ENCODE measurements at regions not wholly inside any gene's neighbourhood (a gene's known extent, or its start where the extent isn't known, plus 50 kb on each side); places are given as distances from the start of the nearest gene placed in this dataset.

DNA sequence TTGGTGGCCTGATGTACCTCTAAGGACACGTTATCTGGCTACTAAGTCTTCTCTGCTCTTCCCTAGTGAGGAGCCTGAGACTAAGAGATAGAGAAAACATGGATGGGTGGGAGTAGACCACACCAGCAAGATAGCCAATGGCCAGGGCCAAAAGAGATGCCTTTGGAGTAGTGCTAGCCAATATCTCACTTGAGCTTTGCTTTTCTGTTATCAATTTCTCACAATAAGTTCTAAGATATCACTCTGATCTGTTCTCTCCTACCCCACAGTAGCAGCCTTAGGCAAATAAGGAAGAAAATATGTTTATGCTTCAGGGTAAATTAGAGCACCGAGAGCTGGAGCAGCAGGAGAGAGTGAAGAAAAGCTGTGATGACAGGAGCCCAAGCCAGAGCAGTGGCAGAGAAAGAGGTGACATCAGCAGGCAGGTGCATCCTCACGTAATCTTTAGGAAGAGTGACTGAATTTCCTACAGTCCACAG is 343.9 kb upstream of the NOCT start:
- H3K27me3 ChIP-seq (ENCODE audit: control insufficient read depth in 1 of 2, insufficient read depth in 2 of 2, low read length in 2 of 2): peaks cover 0 to 2% of the 10 kb centered on the region in 2 experiments
- ChIA-PET POLR2A (no interaction called here), CTCF (no interaction called here)
- Mint-ChIP-seq H3K27ac (no peak overlapping the region), H3K9me3 (no peaks in the 10 kb centered on the region), H3K4me1 (ENCODE audit: low read depth) (no peaks in the 10 kb centered on the region), H3K27me3 (peaks cover 4% of the 10 kb centered on the region), H3K4me3 (no peak overlapping the region), H3K36me3 (ENCODE audit: low read depth) (no peaks in the 10 kb centered on the region)
- no peak for ATAC-seq (ENCODE audit: poor library complexity)
- TF ChIP-seq, protein P1, sequence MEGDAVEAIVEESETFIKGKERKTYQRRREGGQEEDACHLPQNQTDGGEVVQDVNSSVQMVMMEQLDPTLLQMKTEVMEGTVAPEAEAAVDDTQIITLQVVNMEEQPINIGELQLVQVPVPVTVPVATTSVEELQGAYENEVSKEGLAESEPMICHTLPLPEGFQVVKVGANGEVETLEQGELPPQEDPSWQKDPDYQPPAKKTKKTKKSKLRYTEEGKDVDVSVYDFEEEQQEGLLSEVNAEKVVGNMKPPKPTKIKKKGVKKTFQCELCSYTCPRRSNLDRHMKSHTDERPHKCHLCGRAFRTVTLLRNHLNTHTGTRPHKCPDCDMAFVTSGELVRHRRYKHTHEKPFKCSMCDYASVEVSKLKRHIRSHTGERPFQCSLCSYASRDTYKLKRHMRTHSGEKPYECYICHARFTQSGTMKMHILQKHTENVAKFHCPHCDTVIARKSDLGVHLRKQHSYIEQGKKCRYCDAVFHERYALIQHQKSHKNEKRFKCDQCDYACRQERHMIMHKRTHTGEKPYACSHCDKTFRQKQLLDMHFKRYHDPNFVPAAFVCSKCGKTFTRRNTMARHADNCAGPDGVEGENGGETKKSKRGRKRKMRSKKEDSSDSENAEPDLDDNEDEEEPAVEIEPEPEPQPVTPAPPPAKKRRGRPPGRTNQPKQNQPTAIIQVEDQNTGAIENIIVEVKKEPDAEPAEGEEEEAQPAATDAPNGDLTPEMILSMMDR (IDR thresholded peaks at IDR 0.05): no peak
- no peak overlapping the region for H3K27ac ChIP-seq (ENCODE audit: low read depth in 1 of 2, low read length in 2 of 2)
- H3K4me3 ChIP-seq (ENCODE audit: low read length): no peak overlapping the region
- DNase-seq: no peak
- H3K36me3 ChIP-seq (ENCODE audit: insufficient read depth, low read length): no peaks in the 10 kb centered on the region
- no peaks in the 10 kb centered on the region for H3K4me1 ChIP-seq (ENCODE audit: insufficient read depth, low read length)
- intact Hi-C loops (cut with DNase I, micrococcal nuclease): no loop called here
- H3K9me3 ChIP-seq (ENCODE audit: control insufficient read depth in 1 of 2, insufficient read depth in 1 of 2, low read length in 2 of 2): no peaks in the 10 kb centered on the region

DNA sequence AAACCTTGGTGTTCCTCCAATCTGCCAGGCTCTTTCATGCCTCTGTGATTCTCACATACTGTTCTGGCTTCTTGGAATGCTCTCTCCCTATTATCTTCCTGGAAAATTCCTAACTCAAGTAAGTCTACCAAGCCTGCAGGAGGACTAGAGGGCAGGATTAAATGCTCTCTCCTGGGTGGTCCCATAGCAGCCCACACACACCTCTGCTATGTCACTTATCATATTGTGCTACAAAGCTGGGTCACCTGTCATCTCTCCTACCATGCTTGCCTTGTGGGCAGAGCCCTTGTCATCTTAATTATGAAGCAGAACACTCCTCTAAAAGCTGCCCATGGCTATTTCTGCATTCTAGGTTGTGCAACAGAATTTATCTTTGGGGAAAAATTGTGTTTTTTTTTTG is 344.5 kb upstream of the NOCT start:
- Mint-ChIP-seq H3K27ac (no peak overlapping the region), H3K4me3 (no peak overlapping the region), H3K27me3 (peaks cover 4% of the 10 kb centered on the region), H3K9me3 (no peaks in the 10 kb centered on the region), H3K36me3 (ENCODE audit: low read depth) (no peaks in the 10 kb centered on the region), H3K4me1 (ENCODE audit: low read depth) (no peaks in the 10 kb centered on the region)
- no peaks in the 10 kb centered on the region for H3K4me1 ChIP-seq (ENCODE audit: insufficient read depth, low read length)
- H3K9me3 ChIP-seq (ENCODE audit: control insufficient read depth in 1 of 2, insufficient read depth in 1 of 2, low read length in 2 of 2): no peaks in the 10 kb centered on the region
- no peak for DNase-seq
- no peak overlapping the region for H3K4me3 ChIP-seq (ENCODE audit: low read length)
- no peak overlapping the region for H3K27ac ChIP-seq (ENCODE audit: low read depth in 1 of 2, low read length in 2 of 2)
- TF ChIP-seq, protein P1 (IDR thresholded peaks at IDR 0.05): no peak
- ATAC-seq (ENCODE audit: poor library complexity): no peak
- peaks cover 0 to 4% of the 10 kb centered on the region in 2 experiments for H3K27me3 ChIP-seq (ENCODE audit: control insufficient read depth in 1 of 2, insufficient read depth in 2 of 2, low read length in 2 of 2)
- H3K36me3 ChIP-seq (ENCODE audit: insufficient read depth, low read length): no peaks in the 10 kb centered on the region
- intact Hi-C loops (cut with DNase I, micrococcal nuclease): no loop called here
- ChIA-PET POLR2A (no interaction called here), CTCF (no interaction called here)

DNA sequence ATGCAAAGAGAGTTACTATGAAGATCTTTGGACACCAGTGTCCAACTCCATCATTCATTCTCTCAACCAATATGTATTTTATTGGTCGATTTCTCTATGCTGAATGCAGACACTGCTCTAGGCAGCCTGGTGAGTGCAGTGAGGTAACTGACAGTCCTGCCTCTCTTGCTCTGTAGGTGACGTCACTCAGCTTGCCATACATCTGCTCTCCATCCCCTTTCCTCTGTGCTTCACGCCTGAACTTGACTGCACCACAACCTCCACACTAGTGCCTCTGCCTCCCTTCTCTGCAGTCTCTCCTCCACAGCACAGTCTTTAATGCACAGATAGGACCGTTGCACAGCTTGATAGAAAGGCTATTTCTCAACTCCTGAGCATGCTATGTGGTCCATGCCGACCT is 344.9 kb upstream of the NOCT start:
- Mint-ChIP-seq H3K27me3 (peaks cover 4% of the 10 kb centered on the region), H3K27ac (no peak overlapping the region), H3K36me3 (ENCODE audit: low read depth) (no peaks in the 10 kb centered on the region), H3K9me3 (no peaks in the 10 kb centered on the region), H3K4me1 (ENCODE audit: low read depth) (no peaks in the 10 kb centered on the region), H3K4me3 (no peak overlapping the region)
- DNase-seq: no peak
- ATAC-seq (ENCODE audit: poor library complexity): no peak
- Histone ChIP-seq H3K4me3 (ENCODE audit: low read length) (no peak overlapping the region), H3K27ac (ENCODE audit: low read depth in 1 of 2, low read length in 2 of 2) (no peak overlapping the region), H3K4me1 (ENCODE audit: insufficient read depth, low read length) (no peaks in the 10 kb centered on the region), H3K27me3 (ENCODE audit: control insufficient read depth in 1 of 2, insufficient read depth in 2 of 2, low read length in 2 of 2) (peaks cover 0 to 4% of the 10 kb centered on the region in 2 experiments), H3K9me3 (ENCODE audit: control insufficient read depth in 1 of 2, insufficient read depth in 1 of 2, low read length in 2 of 2) (no peaks in the 10 kb centered on the region), H3K36me3 (ENCODE audit: insufficient read depth, low read length) (no peaks in the 10 kb centered on the region)
- ChIA-PET POLR2A (no interaction called here), CTCF (no interaction called here)
- TF ChIP-seq, protein P1 (IDR thresholded peaks at IDR 0.05): no peak
- intact Hi-C loops (cut with DNase I, micrococcal nuclease): no loop called here

Data from CD4-positive, alpha-beta T cell (primary cell).